ENCODE measurements at regions not wholly inside any gene's neighbourhood (a gene's known extent, or its start where the extent isn't known, plus 50 kb on each side); places are given as distances from the start of the nearest gene placed in this dataset.

- Mint-ChIP-seq H3K27me3 (ENCODE audit: low read depth, poor library complexity) (no peaks in the 10 kb centered on the region), H3K4me1 (peaks cover 38% of the 10 kb centered on the region), H3K4me3 (no peak overlapping the region), H3K27ac (no peak overlapping the region), H3K9me3 (peaks cover 40% of the 10 kb centered on the region), H3K36me3 (ENCODE audit: low read depth) (peaks cover 10% of the 10 kb centered on the region)
- peak; percentile 15 for DNase-seq
- TF ChIP-seq CTCF (IDR thresholded peaks at IDR 0.05): no peak
Observed at GRCh38 chr16:65548470-65548869, 426.6 kb upstream of the CDH11 start.

- no peak for TF ChIP-seq CTCF (IDR thresholded peaks at IDR 0.05)
- H3K4me1 Mint-ChIP-seq: peaks cover 38% of the 10 kb centered on the region
- H3K27me3 Mint-ChIP-seq (ENCODE audit: low read depth, poor library complexity): peaks cover 3% of the 10 kb centered on the region
- no peak overlapping the region for H3K4me3 Mint-ChIP-seq
- peaks cover 34% of the 10 kb centered on the region for H3K9me3 Mint-ChIP-seq
- H3K36me3 Mint-ChIP-seq (ENCODE audit: low read depth): peaks cover 5% of the 10 kb centered on the region
- no peak for DNase-seq
- H3K27ac Mint-ChIP-seq: peak overlapping the region; percentile 14
Observed at GRCh38 chr16:65547772-65548446, 426.0 kb upstream of the CDH11 start.

GRCh38 chr16:65546353-65546791, 424.5 kb upstream of the CDH11 start:
- peaks cover 3% of the 10 kb centered on the region for H3K27me3 Mint-ChIP-seq (ENCODE audit: low read depth, poor library complexity)
- H3K36me3 Mint-ChIP-seq (ENCODE audit: low read depth): no peaks in the 10 kb centered on the region
- no peak for DNase-seq
- no peak for TF ChIP-seq CTCF (IDR thresholded peaks at IDR 0.05)
- peaks cover 38% of the 10 kb centered on the region for H3K4me1 Mint-ChIP-seq
- peaks cover 22% of the 10 kb centered on the region for H3K9me3 Mint-ChIP-seq
- H3K27ac Mint-ChIP-seq: no peak overlapping the region
- H3K4me3 Mint-ChIP-seq: no peak overlapping the region

GRCh38 chr16:65545413-65545956, 423.6 kb upstream of the CDH11 start:
- H3K27me3 Mint-ChIP-seq (ENCODE audit: low read depth, poor library complexity): peaks cover 3% of the 10 kb centered on the region
- H3K9me3 Mint-ChIP-seq: peaks cover 16% of the 10 kb centered on the region
- no peak overlapping the region for H3K4me3 Mint-ChIP-seq
- no peak for TF ChIP-seq CTCF (IDR thresholded peaks at IDR 0.05)
- peaks cover 38% of the 10 kb centered on the region for H3K4me1 Mint-ChIP-seq
- H3K36me3 Mint-ChIP-seq (ENCODE audit: low read depth): no peaks in the 10 kb centered on the region
- no peak for DNase-seq
- H3K27ac Mint-ChIP-seq: no peak overlapping the region

- Mint-ChIP-seq H3K9me3 (peaks cover 4% of the 10 kb centered on the region), H3K27me3 (ENCODE audit: low read depth, poor library complexity) (peaks cover 3% of the 10 kb centered on the region), H3K36me3 (ENCODE audit: low read depth) (no peaks in the 10 kb centered on the region), H3K4me1 (peaks cover 38% of the 10 kb centered on the region), H3K4me3 (no peak overlapping the region), H3K27ac (no peak overlapping the region)
- DNase-seq: no peak
- TF ChIP-seq CTCF (IDR thresholded peaks at IDR 0.05): no peak
Observed at GRCh38 chr16:65543781-65544740, 422.2 kb upstream of the CDH11 start.
